HG03571 (cell line): ENCODE measurements at regions not wholly inside any gene's neighbourhood (a gene's known extent, or its start where the extent isn't known, plus 50 kb on each side); places are given as distances from the start of the nearest gene placed in this dataset.
"Not testable (repeated sequence)": the region's sequence is repeated elsewhere in the genome, so short reads cannot be mapped to it uniquely, and the experiment has no call there.

Experiments used
- ATAC-seq: cut with Tn5 transposase; IDR thresholded peaks from one replicate; pipeline ENCODE4 v1.9.1; 2021; ENCODE audit not compliant: unreplicated experiment

DNA sequence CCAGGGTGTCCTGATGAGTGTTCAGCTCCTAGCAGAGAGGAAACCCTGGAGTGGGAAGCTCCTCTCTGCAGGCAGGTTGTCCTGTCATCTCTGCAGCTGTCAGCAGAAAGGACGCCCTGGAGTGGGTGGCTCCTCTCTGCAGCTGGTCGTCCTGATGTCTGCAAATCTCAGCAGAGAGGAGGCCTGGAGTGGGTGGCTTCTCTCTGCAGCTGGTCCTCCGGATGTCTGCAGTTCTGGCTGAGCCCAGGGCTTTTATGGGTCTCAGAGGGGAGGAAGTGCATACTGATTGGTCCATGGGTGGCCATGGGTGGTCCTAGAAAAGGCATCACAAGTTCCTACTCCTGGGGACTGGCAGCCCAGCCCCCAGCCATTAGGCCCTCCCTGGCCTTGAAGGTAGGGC lies 102.6 kb upstream of the BNIP2 start:
- no peak for ATAC-seq

DNA sequence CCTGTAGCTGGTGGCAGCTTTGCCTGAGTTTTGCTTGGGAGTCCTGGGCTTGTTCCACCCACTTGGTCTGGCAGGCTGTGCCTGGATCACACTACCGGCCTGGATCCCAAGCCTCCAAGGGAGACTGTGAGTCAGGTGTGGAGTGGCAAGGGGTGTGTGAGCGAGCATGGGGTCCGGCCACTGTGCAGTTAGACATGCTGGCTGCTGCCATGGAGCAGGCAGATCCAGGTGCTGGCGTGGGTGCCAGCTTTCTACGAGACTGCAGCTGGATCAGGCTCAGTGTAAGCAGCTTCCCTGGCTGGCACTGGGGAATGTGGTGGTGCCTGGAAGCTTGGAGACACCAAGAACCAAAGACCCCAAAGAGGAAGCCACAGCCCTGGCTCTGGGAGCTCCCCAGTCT lies 102.0 kb upstream of the BNIP2 start:
- ATAC-seq: no peak

DNA sequence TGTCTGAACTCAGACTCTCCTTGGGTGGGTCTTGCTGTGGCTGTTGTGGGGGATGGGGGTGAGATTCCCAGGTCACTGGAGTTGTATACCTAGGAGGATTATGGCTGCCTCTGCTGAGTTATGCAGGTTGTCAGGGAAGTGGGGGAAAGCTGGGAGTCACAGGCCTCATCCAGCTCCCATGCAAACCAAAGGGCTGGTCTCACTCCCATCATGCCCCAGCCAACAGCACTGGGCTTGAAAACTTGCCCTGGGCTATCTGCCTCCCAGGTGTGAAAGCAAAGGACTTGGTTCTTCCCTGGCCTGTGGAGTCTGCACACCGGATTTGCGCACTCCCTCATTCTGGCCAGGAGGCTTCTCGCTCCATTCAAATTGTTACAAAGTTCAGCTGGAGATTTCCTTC lies 97.3 kb upstream of the BNIP2 start:
- ATAC-seq: not testable (repeated sequence)

DNA sequence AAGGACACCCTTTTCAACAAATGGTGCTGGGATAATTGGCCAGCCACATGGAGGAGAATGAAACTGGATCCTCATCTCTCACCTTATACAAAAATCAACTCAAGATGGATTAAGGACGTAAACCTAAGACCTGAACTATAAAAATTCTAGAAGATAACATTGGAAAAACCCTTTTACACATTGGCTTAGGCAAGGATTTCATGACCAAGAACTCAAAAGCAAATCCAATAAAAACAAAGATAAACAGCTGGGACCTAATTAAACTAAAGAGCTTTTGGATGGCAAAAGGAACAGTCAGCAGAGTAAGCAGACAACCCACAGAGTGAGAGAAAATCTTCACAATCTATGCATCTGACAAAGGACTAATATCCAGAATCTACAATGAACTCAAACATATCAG lies 96.9 kb upstream of the BNIP2 start:
- not testable (repeated sequence) for ATAC-seq

DNA sequence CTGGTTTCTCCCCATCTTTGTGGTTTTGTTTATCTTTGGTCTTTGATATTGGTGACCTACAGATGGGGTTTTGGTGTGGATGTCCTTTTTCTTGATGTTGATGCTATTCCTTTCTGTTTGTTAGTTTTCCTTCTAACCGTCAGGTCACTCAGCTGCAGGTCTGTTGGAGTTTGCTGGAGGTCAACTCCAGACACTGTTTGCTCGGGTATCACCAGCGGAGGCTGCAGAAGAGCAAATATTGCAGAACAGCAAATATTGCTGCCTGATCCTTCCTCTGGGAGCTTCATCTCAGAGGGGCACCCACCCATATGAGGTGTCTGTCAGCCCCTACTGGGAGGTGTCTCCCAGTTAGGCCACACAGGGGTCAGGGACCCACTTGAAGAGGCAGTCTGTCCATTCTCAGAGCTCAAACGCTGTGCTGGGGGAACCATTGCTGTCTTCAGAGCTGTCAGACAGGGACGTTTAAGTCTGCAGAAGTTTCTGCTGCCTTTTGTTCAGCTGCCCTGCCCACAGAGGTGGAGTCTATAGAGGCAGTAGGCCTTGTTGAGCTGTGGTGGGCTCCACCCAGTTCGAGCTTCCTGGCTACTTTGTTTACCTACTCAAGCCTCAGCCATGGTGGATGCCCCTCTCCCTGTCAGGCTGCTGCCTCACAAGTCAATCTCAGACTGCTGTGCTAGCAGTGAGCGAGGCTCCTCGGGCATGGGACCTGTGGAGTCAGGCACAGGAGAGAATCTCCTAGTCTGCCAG lies 94.8 kb upstream of the BNIP2 start:
- ATAC-seq: not testable (repeated sequence)

DNA sequence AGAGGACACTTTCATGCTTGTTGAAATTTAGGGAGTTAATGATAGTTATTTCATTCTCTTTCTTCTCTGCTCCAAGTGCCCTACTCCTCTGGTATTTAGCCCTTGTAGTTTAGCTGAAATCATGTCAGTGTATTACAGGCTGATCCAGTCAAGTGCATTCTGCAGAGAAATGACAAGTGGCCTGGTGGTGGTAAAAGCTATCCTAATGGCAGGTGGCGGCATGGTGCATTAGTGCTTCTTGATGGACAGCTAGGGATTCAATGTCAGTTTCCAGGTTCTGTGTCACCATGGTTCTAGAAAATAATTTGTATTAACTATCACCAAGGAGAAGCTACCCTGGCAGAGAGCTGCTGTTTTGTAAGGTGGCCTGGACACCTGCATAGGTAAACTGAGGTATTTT lies 90.0 kb upstream of the BNIP2 start:
- ATAC-seq: no peak

DNA sequence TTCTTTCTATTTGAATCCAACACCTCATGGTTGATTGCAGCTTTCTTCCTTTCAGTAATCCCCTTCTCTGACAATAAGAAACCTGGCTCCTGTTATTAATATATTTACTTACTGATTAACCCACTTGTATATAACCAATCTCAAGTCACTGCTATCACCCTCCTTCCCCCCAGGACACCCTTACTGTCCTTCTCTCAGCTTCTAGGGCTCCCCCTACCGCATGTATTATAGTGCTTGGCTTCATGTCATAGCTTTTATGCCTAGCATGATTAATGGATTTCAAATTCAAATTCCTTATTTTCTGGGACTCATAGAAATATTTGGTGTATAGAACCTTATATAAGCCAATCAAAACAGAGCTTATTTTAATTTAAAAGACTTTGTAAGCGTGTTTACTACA lies 75.7 kb upstream of the BNIP2 start:
- ATAC-seq: no peak

DNA sequence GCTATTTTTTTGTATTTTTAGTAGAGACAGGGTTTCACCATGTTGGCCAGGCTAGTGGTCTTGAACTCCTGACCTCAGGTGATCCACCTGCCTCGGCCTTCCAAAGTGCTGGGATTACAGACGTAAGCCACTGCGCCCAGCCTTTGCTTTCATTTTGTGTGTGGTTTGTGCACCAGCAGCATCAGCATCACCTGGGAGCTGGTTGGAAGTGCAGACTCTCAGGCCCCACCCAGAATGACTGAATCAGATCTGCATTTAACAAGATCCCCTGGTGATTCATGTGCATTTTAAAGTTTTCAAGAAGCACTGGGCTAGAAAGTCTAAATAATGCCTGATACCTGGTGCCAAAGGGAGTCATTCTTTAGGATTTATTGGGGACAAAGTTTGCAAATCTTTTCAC lies 73.4 kb upstream of the BNIP2 start:
- ATAC-seq: no peak

DNA sequence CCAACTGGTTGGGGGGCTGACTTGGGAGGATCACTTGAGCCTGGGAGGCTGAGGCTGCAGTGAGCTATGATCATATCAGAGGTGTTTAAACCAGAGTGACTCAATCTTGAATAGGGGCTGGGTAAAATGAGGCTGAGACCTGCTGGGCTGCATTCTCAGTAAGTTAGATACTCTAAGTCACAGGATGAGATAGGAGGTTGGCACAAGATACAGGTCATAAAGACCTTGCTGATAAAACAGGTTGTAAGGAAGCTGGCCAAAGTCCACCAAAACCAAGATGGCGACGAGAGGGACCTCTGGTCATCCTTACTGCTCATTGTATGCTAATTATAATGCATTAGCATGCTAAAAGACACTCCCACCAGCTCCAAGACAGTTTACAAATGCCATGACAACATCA lies 71.1 kb upstream of the BNIP2 start:
- ATAC-seq: not testable (repeated sequence)

DNA sequence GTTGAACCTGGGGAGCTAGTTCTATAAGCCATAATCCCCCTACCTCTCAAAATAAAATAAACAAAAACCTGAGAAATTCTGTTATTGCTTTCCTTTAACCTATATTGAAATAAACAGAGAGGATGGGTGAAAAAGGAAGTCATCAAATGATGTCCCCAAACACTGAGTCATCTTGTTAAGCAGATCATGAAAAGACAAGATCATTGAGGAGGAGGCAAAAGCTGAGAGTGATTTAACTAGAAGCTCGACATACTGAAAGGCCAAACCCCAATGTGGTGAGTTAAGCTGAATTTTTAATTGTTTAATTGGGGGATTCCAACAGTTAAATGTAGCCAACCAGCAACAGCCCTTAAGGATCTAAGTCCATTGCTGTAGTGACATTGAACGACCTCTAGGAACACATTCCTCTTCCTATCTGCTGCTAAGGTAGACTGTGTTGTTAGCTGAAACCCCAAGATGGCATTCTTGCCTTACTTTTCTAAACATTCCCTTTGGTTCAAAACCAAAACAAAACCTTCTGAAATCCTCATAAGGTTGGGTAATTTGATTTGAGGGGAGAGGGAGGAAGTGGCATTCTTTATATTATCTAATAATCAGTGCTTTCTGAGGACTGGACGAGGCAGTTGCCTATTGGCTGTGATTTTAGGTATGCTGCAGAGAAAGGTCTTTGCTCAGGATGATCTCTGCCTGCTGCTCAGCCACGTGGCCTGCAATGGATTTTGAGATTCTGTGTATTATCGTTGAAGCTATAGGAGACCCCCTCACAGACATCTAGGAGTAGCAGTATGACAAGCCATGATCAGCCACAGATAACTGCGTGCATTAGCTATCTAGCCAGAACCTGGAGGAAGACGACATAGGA lies 62.7 kb upstream of the BNIP2 start:
- ATAC-seq: no peak

DNA sequence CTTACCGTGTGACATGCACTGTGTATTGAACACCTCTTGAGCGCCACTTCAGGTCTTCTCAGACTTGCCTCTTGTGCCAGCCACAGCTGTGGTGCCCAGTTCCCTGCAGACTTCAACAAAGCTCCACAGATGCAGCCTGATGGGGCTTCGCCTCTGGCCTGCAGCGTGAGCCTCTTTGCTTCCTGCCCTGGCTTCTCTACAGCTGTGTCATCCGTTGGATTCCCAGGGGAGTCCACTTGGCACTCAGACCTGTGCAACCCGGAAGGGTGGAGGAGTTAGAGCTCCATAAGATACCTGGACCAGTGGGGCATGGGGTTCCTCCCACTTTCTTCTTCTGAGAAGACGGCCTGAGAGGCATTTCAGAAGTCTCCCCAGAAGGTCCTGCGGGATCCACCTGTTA lies 57.7 kb upstream of the BNIP2 start:
- ATAC-seq: no peak

DNA sequence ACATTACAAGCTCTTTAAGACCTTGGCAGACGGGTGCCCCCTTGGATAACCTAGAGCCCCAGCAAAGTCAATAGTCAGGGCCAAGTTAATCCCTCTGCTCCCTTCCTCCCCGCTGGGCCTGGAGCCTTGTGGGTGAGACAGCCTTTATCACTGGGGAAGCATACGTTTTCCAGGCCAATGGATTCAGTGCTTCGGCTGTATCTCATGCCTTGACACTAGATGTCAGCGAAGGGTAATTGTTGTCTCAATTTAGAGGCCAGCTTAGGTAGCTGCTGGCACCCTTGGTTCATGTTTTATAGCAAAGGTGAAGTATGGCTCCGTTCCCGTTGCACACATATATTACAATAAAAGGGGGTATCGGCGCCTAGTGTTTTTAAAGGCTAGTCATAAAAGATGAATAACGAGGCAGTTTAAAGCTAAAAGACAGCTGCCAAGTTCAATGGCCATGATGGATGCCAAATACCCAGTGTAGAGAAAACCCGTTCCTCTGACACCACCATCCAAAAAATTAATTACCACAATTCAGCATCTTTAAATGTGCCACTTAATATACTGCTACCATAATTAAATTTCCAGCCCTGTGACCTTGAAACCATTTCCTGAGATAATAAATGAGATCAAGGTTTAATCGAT lies 52.3 kb upstream of the BNIP2 start:
- no peak for ATAC-seq

DNA sequence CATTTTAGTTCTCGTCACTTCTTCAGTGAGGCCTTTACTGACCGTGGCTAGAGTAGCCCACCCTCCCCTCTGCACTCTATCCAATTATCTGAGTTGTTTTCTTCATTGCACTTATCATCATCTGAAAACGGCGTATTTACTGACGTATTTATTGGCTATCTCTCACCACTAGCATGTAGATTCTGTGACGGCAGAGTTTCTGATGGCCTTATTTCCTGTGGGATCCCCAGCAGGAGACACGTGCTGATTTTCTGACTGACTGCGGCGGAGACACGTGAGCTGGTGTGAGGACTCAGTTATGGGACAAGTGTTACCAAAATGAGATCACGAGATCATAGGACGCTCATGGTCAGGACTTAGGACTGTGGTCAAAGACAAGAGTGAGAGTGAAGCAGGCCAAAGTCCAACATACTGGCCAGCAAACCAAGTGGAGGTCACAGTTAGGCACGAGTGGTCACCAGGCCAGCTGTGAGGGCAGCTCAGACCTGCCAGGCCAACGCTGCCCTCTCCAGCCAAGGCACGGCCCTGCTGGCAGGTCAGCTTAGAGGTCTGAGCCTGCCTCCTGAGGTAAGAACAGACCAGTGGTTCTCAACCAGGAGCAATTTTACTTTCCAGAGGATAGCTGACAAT lies 50.6 kb upstream of the BNIP2 start:
- ATAC-seq: no peak
